Mesendoderm (in vitro differentiated cells): ENCODE measurements at regions not wholly inside any gene's neighbourhood (a gene's known extent, or its start where the extent isn't known, plus 50 kb on each side); places are given as distances from the start of the nearest gene placed in this dataset.

Source experiments
- DNase-seq: peaks from one replicate; pipeline ENCODE4 v3.0.0; 2013
- H2AK5ac ChIP-seq: 2 replicates; pipeline ENCODE4 v1.6.1; 2013; ENCODE audit warnings: low read length, inconsistent platforms
- H2BK120ac ChIP-seq: 2 replicates; pipeline ENCODE4 v1.6.1; 2013; ENCODE audit warnings: low read depth, mild to moderate bottlenecking, low read length, moderate library complexity, mixed read lengths
- H2BK15ac ChIP-seq: replicated peaks from 2 replicates; pipeline ENCODE4 v1.6.1; 2013; ENCODE audit warnings: low read depth, mild to moderate bottlenecking, moderate library complexity
- H2BK5ac ChIP-seq: 2 replicates; pipeline ENCODE4 v1.6.1; 2013; ENCODE audit warnings: low read length, inconsistent platforms
- H3K18ac ChIP-seq: 2 replicates; pipeline ENCODE4 v1.6.1; 2013; ENCODE audit warnings: mild to moderate bottlenecking, low read length, mixed read lengths
- H3K23ac ChIP-seq: one replicate; pipeline ENCODE4 v1.6.1; 2013; ENCODE audit warnings: low read length
- H3K27ac ChIP-seq: 2 replicates; pipeline ENCODE4 v1.5.1; 2013; ENCODE audit warnings: low read depth, mild to moderate bottlenecking, inconsistent platforms, low read length, moderate library complexity
- H3K27me3 ChIP-seq: 2 replicates; pipeline ENCODE4 v1.6.1; 2013; ENCODE audit warnings: low read length, control low read depth, mild to moderate bottlenecking, inconsistent platforms; ENCODE audit not compliant: insufficient read depth, poor library complexity
- H3K36me3 ChIP-seq: 2 replicates; pipeline ENCODE4 v1.6.1; 2013; ENCODE audit warnings: low read length, inconsistent platforms; ENCODE audit not compliant: control insufficient read depth, insufficient read depth
- H3K4ac ChIP-seq: one replicate; pipeline ENCODE4 v1.6.1; 2013; ENCODE audit warnings: low read depth, mild to moderate bottlenecking, low read length, moderate library complexity
- H3K4me1 ChIP-seq: 2 replicates; pipeline ENCODE4 v1.6.1; 2013; ENCODE audit warnings: low read depth, low read length, inconsistent platforms; ENCODE audit not compliant: control insufficient read depth
- H3K4me2 ChIP-seq: 2 replicates; pipeline ENCODE4 v1.6.1; 2013; ENCODE audit warnings: low read length
- H3K4me3 ChIP-seq: 2 replicates; pipeline ENCODE4 v1.5.1; 2013; ENCODE audit warnings: mild to moderate bottlenecking, low read length
- H3K56ac ChIP-seq: one replicate; pipeline ENCODE4 v1.6.1; 2013; ENCODE audit warnings: low read length
- H3K79me1 ChIP-seq: 2 replicates; pipeline ENCODE4 v1.6.1; 2013; ENCODE audit warnings: low read length, inconsistent platforms
- H3K79me2 ChIP-seq: 2 replicates; pipeline ENCODE4 v1.6.1; 2013; ENCODE audit warnings: mild to moderate bottlenecking, low read length; ENCODE audit not compliant: control insufficient read depth, insufficient read depth
- H3K9ac ChIP-seq: 2 replicates; pipeline ENCODE4 v1.6.1; 2013; ENCODE audit warnings: low read length, inconsistent platforms
- H4K5ac ChIP-seq: one replicate; pipeline ENCODE4 v1.6.1; 2013; ENCODE audit warnings: low read length
- H4K8ac ChIP-seq: one replicate; pipeline ENCODE4 v1.6.1; 2013; ENCODE audit warnings: low read depth, mild to moderate bottlenecking, control low read depth, low read length, moderate library complexity
- WGBS: extraction: QIAGEN DNeasy Blood & Tissue Kit; methylation state at CpG from one replicate; pipeline ENCODE4 v1.1.7; 2013; ENCODE audit warnings: low lambda C conversion rate, missing lambda C conversion rate; ENCODE audit not compliant: insufficient coverage; ENCODE audit errors: extremely low coverage; 5-methylcytosine and 5-hydroxymethylcytosine counted together

DNA sequence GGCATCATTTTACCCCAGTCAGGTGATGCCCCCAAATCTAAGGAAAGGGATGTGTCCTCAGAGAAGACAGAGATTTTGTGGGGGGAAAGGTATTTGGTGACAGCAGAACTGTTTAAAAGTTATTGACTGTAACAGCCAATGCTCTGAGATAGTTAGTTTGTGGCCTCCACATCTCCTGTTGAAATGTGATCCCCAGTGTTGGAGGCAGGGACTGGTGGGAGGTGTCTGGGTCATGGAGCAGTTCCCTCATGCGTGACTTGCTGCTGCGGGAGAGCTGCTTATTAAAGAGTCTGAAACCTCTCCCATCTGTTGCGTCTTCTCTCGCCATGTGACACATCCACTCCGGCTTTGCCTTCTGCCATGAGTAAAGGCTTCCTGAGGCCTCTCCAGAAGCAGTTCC, 282.8 kb upstream of the FOXQ1 start:
- no peak overlapping the region for H3K27ac ChIP-seq
- H2AK5ac ChIP-seq = no peak overlapping the region
- H3K79me2 ChIP-seq = no peaks in the 10 kb centered on the region
- no peak overlapping the region for H3K56ac ChIP-seq
- H3K4ac ChIP-seq = no peak overlapping the region
- no peak overlapping the region for H2BK15ac ChIP-seq
- H4K5ac ChIP-seq = no peak overlapping the region
- H3K4me2 ChIP-seq = no peak overlapping the region
- DNase-seq = no peak
- no peak overlapping the region for H3K9ac ChIP-seq
- H3K23ac ChIP-seq = no peak overlapping the region
- WGBS = no CpG with 5 or more reads among the region's 5 CpGs
- no peak overlapping the region for H3K4me3 ChIP-seq
- no peaks in the 10 kb centered on the region for H3K36me3 ChIP-seq
- H4K8ac ChIP-seq = no peak overlapping the region
- no peak overlapping the region for H2BK120ac ChIP-seq
- H3K4me1 ChIP-seq = peaks cover 2% of the 10 kb centered on the region
- H2BK5ac ChIP-seq = no peak overlapping the region
- H3K79me1 ChIP-seq = no peaks in the 10 kb centered on the region
- H3K27me3 ChIP-seq = no peaks in the 10 kb centered on the region
- H3K18ac ChIP-seq = no peak overlapping the region

DNA sequence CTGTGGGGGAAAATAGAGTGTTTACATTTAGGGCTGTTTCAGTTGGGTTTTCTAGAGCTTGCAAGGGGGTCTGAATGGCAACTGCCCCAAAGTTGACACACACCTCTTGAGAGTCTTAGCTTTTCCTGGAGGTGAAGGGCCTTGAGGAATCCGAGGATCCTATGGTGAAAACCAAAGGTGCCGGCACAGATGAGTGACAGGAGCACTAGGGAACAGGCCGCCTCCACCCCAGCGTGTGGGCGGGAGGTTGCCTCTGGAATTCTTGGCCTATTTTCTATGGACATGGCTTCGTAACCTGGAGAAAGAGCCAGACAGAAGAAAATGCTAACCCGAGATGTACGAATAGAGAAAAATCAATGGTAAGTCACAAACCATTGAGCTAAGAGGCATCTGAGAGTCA, 283.2 kb upstream of the FOXQ1 start:
- Histone ChIP-seq H2BK5ac (no peak overlapping the region), H3K79me1 (no peaks in the 10 kb centered on the region), H3K79me2 (no peaks in the 10 kb centered on the region), H2BK120ac (no peak overlapping the region), H3K23ac (no peak overlapping the region), H2AK5ac (no peak overlapping the region), H3K9ac (no peak overlapping the region), H3K27ac (no peak overlapping the region), H3K27me3 (no peaks in the 10 kb centered on the region), H4K5ac (no peak overlapping the region), H3K4ac (no peak overlapping the region), H2BK15ac (no peak overlapping the region), H3K4me2 (no peak overlapping the region), H3K36me3 (no peaks in the 10 kb centered on the region), H3K4me1 (peaks cover 2% of the 10 kb centered on the region), H3K56ac (no peak overlapping the region), H4K8ac (no peak overlapping the region), H3K4me3 (no peak overlapping the region), H3K18ac (no peak overlapping the region)
- DNase-seq = no peak
- no CpG with 5 or more reads among the region's 8 CpGs for WGBS

DNA sequence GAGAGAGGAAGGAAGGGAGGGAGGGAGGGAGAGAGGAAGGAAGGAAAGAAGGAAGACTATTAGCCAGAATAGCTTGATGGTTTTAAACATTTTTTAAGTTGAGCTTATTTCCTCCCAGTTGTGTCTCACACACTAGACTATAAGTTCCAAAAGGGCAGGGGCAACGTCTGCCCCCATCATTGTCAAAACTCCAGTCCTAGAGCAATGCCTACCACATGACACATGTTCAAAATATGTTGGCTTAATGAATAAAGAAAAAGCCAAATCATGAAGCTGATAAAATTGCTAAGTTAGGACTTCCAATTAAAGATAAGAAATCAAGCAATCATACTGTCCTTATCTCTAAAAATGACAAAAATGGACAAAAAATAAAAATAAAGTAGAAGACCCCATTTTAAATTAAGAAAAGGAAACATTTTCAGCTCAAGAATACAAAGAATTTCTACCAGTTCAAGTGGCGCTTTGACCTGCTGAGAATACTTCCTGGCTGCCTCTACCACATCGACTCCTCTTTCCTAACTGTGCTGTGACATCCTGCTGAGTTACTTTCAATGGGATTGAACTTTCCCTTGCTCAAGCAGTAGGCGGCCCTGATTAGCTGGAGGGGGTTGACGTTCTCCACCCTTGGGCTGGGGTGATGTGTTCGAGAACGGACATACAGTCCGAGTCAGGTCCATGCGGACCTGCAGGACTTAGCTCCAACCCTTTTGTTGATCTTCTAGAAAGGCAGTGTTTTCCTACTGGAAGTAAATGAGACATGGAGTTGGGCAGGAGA, 283.9 kb upstream of the FOXQ1 start:
- Histone ChIP-seq H3K4me2 (no peak overlapping the region), H4K5ac (no peak overlapping the region), H3K27ac (no peak overlapping the region), H2AK5ac (no peak overlapping the region), H3K9ac (no peak overlapping the region), H4K8ac (no peak overlapping the region), H3K18ac (no peak overlapping the region), H2BK5ac (no peak overlapping the region), H2BK120ac (no peak overlapping the region), H3K4me1 (peaks cover 2% of the 10 kb centered on the region), H3K79me1 (no peaks in the 10 kb centered on the region), H3K56ac (no peak overlapping the region), H3K27me3 (no peaks in the 10 kb centered on the region), H3K79me2 (no peaks in the 10 kb centered on the region), H3K4ac (no peak overlapping the region), H3K4me3 (no peak overlapping the region), H3K23ac (no peak overlapping the region), H3K36me3 (no peaks in the 10 kb centered on the region), H2BK15ac (no peak overlapping the region)
- WGBS = no CpG with 5 or more reads among the region's 9 CpGs
- peak; percentile 81 for DNase-seq

DNA sequence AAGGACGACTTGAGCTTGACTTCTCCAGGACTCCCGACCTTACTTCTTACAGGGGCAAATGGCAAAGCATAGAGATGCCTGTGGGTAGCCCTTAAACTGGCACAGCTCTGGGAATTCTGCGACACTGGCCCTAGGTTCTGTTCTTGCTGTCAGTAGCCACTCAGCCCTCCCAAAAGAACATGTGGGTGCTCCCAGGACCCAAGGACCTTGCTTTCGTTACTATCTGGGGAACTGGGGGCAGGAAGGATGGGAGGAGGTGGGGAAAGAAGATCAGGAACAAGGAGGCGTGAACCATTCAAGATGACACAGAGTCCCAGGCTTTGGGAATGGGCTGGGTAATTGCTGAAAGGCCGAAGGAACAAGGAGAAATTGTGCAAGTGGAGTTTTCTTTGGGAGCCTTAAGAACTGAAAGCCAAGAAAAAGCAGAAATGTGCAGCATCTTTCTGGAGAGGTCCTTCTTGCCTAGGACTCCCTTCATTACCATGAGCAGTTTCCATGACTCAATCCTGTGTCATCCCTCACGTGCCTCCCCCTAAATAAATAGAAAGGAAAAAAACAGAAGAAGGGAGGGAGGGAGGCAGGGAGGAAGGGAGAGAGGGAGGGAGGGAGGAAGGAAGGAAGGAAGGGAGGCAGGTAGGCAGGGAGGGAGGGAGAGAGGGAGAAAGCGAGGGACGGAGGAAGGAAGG, 284.6 kb upstream of the FOXQ1 start:
- H2BK5ac ChIP-seq = no peak overlapping the region
- H3K4me3 ChIP-seq = no peak overlapping the region
- H3K27ac ChIP-seq = no peak overlapping the region
- no peaks in the 10 kb centered on the region for H3K27me3 ChIP-seq
- no peaks in the 10 kb centered on the region for H3K79me2 ChIP-seq
- no peaks in the 10 kb centered on the region for H3K79me1 ChIP-seq
- no peak overlapping the region for H3K4me2 ChIP-seq
- H3K18ac ChIP-seq = no peak overlapping the region
- H3K56ac ChIP-seq = no peak overlapping the region
- H3K4me1 ChIP-seq = peaks cover 2% of the 10 kb centered on the region
- H2AK5ac ChIP-seq = no peak overlapping the region
- no peak overlapping the region for H4K5ac ChIP-seq
- H3K9ac ChIP-seq = no peak overlapping the region
- WGBS = no CpG with 5 or more reads among the region's 9 CpGs
- H3K36me3 ChIP-seq = no peaks in the 10 kb centered on the region
- no peak overlapping the region for H3K4ac ChIP-seq
- H2BK120ac ChIP-seq = no peak overlapping the region
- no peak overlapping the region for H3K23ac ChIP-seq
- DNase-seq = peak; percentile 57
- no peak overlapping the region for H4K8ac ChIP-seq
- no peak overlapping the region for H2BK15ac ChIP-seq

DNA sequence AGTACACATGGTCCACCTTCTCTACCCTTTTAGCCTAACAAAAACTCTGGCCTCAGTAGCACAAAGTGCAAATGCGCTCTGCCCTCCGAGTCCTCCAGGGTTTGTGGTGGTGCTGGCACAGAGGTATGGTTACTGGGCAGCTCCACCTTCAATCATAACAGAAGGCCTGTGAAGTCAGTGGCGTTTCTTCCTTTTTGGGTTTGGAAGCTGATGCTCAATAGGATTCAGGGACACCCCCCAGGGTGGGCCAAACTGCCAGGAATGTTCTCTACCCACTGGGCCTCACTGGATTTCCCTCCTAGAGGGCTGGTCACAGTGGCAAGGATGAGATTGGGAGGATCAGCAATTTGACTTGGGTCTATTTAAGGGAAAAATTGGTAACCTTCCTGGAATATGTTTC, 286.1 kb upstream of the FOXQ1 start:
- no peak overlapping the region for H4K5ac ChIP-seq
- no peak overlapping the region for H3K4me2 ChIP-seq
- H3K18ac ChIP-seq = no peak overlapping the region
- H3K9ac ChIP-seq = no peak overlapping the region
- no peaks in the 10 kb centered on the region for H3K36me3 ChIP-seq
- H3K23ac ChIP-seq = no peak overlapping the region
- H4K8ac ChIP-seq = no peak overlapping the region
- no peak overlapping the region for H2BK120ac ChIP-seq
- H3K27ac ChIP-seq = no peak overlapping the region
- H3K79me2 ChIP-seq = no peaks in the 10 kb centered on the region
- H3K4me1 ChIP-seq = peaks cover 2% of the 10 kb centered on the region
- no peak for DNase-seq
- H3K79me1 ChIP-seq = no peaks in the 10 kb centered on the region
- H3K4ac ChIP-seq = no peak overlapping the region
- no peaks in the 10 kb centered on the region for H3K27me3 ChIP-seq
- no peak overlapping the region for H2AK5ac ChIP-seq
- H3K56ac ChIP-seq = no peak overlapping the region
- no CpG with 5 or more reads among the region's 3 CpGs for WGBS
- H2BK5ac ChIP-seq = no peak overlapping the region
- H2BK15ac ChIP-seq = no peak overlapping the region
- no peak overlapping the region for H3K4me3 ChIP-seq
